Vagina (tissue), 2 donors: ENCODE measurements at regions not wholly inside any gene's neighbourhood (a gene's known extent, or its start where the extent isn't known, plus 50 kb on each side); places are given as distances from the start of the nearest gene placed in this dataset.

Source experiments
- POLR2A ChIP-seq, 2 donors: fragments of 450-650 bp; IDR thresholded peaks; one replicate each; pipeline ENCODE4 v1.6.1; 2017; ENCODE audit warnings: antibody characterized with exemption in 2 of 2, mild to moderate bottlenecking in 2 of 2, moderate library complexity in 2 of 2
- POLR2AphosphoS5 ChIP-seq, 2 donors: sonication (generic); formaldehyde crosslinking; IDR thresholded peaks; one replicate each; pipeline ENCODE4 v1.9.0; 2017; ENCODE audit warnings: antibody characterized with exemption in 2 of 2, mild to moderate bottlenecking in 2 of 2, low read depth in 1 of 2; ENCODE audit not compliant: insufficient read depth in 1 of 2
- TF ChIP-seq, protein P1 (sequence below), 3 experiments: fragments of 450-650 bp in 2 of 3; fragments of 200-600 bp in 1 of 3; sonication (generic) in 1 of 3; IDR thresholded peaks; one replicate each; pipeline ENCODE4 v1.5.1; 2017 to 2019; ENCODE audit warnings: antibody characterized with exemption in 3 of 3, mild to moderate bottlenecking in 2 of 3, moderate library complexity in 2 of 3

DNA sequence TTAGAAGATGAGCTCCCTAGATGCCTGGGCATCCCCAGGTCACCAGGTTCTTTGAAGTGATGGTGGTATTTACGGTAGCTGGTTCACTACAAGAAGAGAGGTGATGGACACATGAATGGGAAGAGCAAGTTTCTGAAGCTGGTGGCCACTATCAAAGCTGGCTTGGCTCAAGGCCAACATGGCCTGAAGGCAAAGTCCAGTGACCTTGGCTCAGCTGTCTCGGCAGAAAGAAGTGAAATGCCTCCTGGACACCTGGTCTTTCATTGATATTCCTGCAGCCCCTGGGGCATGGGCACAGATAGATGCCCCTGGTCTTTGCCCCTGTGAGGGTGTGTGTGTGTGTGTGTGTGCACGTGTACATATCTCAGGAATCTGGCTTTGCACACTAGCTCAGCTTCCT is 441.8 kb upstream of the TMPO start:
- TF ChIP-seq POLR2A (IDR thresholded peaks at IDR 0.05) (no peak), POLR2AphosphoS5 (IDR thresholded peaks at IDR 0.05; ENCODE audit: insufficient read depth in 1 of 2, low read depth in 1 of 2) (no peak)
- TF ChIP-seq, protein P1, sequence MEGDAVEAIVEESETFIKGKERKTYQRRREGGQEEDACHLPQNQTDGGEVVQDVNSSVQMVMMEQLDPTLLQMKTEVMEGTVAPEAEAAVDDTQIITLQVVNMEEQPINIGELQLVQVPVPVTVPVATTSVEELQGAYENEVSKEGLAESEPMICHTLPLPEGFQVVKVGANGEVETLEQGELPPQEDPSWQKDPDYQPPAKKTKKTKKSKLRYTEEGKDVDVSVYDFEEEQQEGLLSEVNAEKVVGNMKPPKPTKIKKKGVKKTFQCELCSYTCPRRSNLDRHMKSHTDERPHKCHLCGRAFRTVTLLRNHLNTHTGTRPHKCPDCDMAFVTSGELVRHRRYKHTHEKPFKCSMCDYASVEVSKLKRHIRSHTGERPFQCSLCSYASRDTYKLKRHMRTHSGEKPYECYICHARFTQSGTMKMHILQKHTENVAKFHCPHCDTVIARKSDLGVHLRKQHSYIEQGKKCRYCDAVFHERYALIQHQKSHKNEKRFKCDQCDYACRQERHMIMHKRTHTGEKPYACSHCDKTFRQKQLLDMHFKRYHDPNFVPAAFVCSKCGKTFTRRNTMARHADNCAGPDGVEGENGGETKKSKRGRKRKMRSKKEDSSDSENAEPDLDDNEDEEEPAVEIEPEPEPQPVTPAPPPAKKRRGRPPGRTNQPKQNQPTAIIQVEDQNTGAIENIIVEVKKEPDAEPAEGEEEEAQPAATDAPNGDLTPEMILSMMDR (IDR thresholded peaks at IDR 0.05), result no peak
